Ascending aorta (tissue), 2 donors: ENCODE measurements at regions not wholly inside any gene's neighbourhood (a gene's known extent, or its start where the extent isn't known, plus 50 kb on each side); places are given as distances from the start of the nearest gene placed in this dataset.

ENCODE experiments used
- DNase-seq, 2 donors: peaks; one replicate each; pipeline ENCODE4 v3.0.0-alpha.2; 2019; ENCODE audit warnings: low spot score in 2 of 2
- H3K27ac ChIP-seq, 2 donors: fragments of 200-600 bp; sonication (generic); one replicate each; pipeline ENCODE4 v1.5.1; 2016 to 2017; ENCODE audit warnings: mild to moderate bottlenecking in 1 of 2
- H3K27me3 ChIP-seq: fragments of 200-600 bp; sonication (generic); one replicate; pipeline ENCODE4 v1.5.1; 2017
- H3K36me3 ChIP-seq, 2 donors: fragments of 200-600 bp; sonication (generic); one replicate each; pipeline ENCODE4 v1.5.1; 2016
- H3K4me1 ChIP-seq, 2 donors: fragments of 200-600 bp; sonication (generic); one replicate each; pipeline ENCODE4 v1.5.1; 2016 to 2017; ENCODE audit warnings: mild to moderate bottlenecking in 1 of 2
- H3K4me3 ChIP-seq, 2 donors: fragments of 200-600 bp; sonication (generic); one replicate each; pipeline ENCODE4 v1.5.1; 2016 to 2017; ENCODE audit warnings: mild to moderate bottlenecking in 1 of 2
- H3K9me3 ChIP-seq, 2 donors: fragments of 200-600 bp; sonication (generic); one replicate each; pipeline ENCODE4 v1.5.1; 2016
- intact Hi-C: fragments of 100-400 bp; cut with DNase I; formaldehyde crosslinking; loops from one replicate; pipeline ENCODE4 v1.15.1; 2023
- TF ChIP-seq, protein P1 (sequence below), 3 experiments: fragments of 200-600 bp in 2 of 3; fragments of 450-650 bp in 1 of 3; sonication (generic) in 2 of 3; IDR thresholded peaks; one replicate each; pipeline ENCODE4 v1.5.1; 2016 to 2019; ENCODE audit warnings: antibody characterized with exemption in 3 of 3, mild to moderate bottlenecking in 1 of 3, moderate library complexity in 1 of 3

- H3K4me3 ChIP-seq, result no peak overlapping the region
Measured at GRCh38 chr2:61704364-61704763, 149.5 kb downstream of the FAM161A start.

GRCh38 chr2:61702088-61702467 is 151.8 kb downstream of the FAM161A start:
- Histone ChIP-seq H3K36me3 (no peaks in the 10 kb centered on the region), H3K9me3 (no peaks in the 10 kb centered on the region), H3K27ac (no peak overlapping the region), H3K4me3 (no peak overlapping the region), H3K4me1 (no peaks in the 10 kb centered on the region), H3K27me3 (no peaks in the 10 kb centered on the region)
- intact Hi-C loops, result no loop called here
- DNase-seq, result no peak
- TF ChIP-seq, protein P1, sequence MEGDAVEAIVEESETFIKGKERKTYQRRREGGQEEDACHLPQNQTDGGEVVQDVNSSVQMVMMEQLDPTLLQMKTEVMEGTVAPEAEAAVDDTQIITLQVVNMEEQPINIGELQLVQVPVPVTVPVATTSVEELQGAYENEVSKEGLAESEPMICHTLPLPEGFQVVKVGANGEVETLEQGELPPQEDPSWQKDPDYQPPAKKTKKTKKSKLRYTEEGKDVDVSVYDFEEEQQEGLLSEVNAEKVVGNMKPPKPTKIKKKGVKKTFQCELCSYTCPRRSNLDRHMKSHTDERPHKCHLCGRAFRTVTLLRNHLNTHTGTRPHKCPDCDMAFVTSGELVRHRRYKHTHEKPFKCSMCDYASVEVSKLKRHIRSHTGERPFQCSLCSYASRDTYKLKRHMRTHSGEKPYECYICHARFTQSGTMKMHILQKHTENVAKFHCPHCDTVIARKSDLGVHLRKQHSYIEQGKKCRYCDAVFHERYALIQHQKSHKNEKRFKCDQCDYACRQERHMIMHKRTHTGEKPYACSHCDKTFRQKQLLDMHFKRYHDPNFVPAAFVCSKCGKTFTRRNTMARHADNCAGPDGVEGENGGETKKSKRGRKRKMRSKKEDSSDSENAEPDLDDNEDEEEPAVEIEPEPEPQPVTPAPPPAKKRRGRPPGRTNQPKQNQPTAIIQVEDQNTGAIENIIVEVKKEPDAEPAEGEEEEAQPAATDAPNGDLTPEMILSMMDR (IDR thresholded peaks at IDR 0.05), result no peak

More at GRCh38 chr2:61704364-61704763, 149.5 kb downstream of the FAM161A start:
- H3K9me3 ChIP-seq, result no peaks in the 10 kb centered on the region
- intact Hi-C loops, result no loop called here
- no peaks in the 10 kb centered on the region for H3K27me3 ChIP-seq
- H3K4me1 ChIP-seq, result no peaks in the 10 kb centered on the region
- TF ChIP-seq, protein P1 (IDR thresholded peaks at IDR 0.05), result no peak
- H3K36me3 ChIP-seq, result no peaks in the 10 kb centered on the region
- no peak overlapping the region for H3K27ac ChIP-seq
- DNase-seq, result no peak

GRCh38 chr2:61700464-61700863 is 153.4 kb downstream of the FAM161A start:
- Histone ChIP-seq H3K9me3 (no peaks in the 10 kb centered on the region), H3K36me3 (no peaks in the 10 kb centered on the region), H3K27me3 (no peaks in the 10 kb centered on the region), H3K4me1 (no peaks in the 10 kb centered on the region), H3K4me3 (no peak overlapping the region), H3K27ac (no peak overlapping the region)
- no peak for DNase-seq
- intact Hi-C loops, result no loop called here
- TF ChIP-seq, protein P1 (IDR thresholded peaks at IDR 0.05), result no peak

- TF ChIP-seq, protein P1 (IDR thresholded peaks at IDR 0.05), result peak; percentile 23 to 62 (median 33)
- Histone ChIP-seq H3K4me1 (no peaks in the 10 kb centered on the region), H3K4me3 (peak overlapping the region; percentile 63 to 71), H3K9me3 (no peaks in the 10 kb centered on the region), H3K36me3 (no peaks in the 10 kb centered on the region), H3K27me3 (no peaks in the 10 kb centered on the region), H3K27ac (peak overlapping the region; percentile 61 to 67)
- peak; percentile 66 to 96 for DNase-seq
- intact Hi-C loops, result loop anchor here (2.0 to 10.0 kb wide), 6 partner anchors 70 to 1013 kb away; partner anchors contain the start of genes EHBP1, FAM161A, TMEM17 and USP34
Measured at GRCh38 chr2:61694312-61695274, 156.4 kb upstream of the XPO1 start.

DNA sequence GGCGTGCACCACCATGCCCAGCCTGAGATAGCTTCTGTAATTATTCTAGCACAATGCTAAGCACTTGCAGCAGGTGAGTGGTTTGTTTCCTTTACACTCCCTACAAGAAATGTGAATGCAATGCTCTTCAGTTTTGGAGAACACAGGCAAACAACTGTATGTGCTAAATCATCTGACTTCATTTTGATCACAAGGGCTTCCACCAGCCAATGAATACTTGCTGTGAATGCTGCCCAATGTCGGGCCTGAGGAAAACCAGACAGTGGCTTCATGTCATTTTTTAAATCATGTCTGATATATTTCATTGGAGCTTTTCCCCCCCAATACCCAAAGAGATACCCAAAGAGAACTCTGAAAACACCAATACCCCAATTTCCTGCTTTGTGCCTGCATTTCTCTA is 155.6 kb upstream of the XPO1 start:
- Histone ChIP-seq H3K4me3 (peak overlapping the region in 1 of 2 donors; percentile 63), H3K4me1 (no peaks in the 10 kb centered on the region), H3K27ac (peak overlapping the region; percentile 61 to 67), H3K27me3 (no peaks in the 10 kb centered on the region), H3K36me3 (no peaks in the 10 kb centered on the region), H3K9me3 (no peaks in the 10 kb centered on the region)
- intact Hi-C loops, result loop anchor here (2.0 to 10.0 kb wide), 5 partner anchors 71 to 1014 kb away; partner anchors contain the start of genes EHBP1, FAM161A and TMEM17
- TF ChIP-seq, protein P1 (IDR thresholded peaks at IDR 0.05), result no peak
- DNase-seq, result no peak
